Lower leg skin (tissue), 3 donors: ENCODE measurements at regions not wholly inside any gene's neighbourhood (a gene's known extent, or its start where the extent isn't known, plus 50 kb on each side); places are given as distances from the start of the nearest gene placed in this dataset.

Experiments
- POLR2A ChIP-seq, 2 donors: fragments of 450-650 bp; IDR thresholded peaks; one replicate each; pipeline ENCODE4 v1.6.1; 2016 to 2017; ENCODE audit warnings: antibody characterized with exemption in 2 of 2, mild to moderate bottlenecking in 1 of 2, moderate library complexity in 1 of 2
- TF ChIP-seq, protein P1 (sequence below), 3 donors: fragments of 450-650 bp; IDR thresholded peaks; one replicate each; pipeline ENCODE4 v1.5.1; 2016; ENCODE audit warnings: antibody characterized with exemption in 3 of 3, mild to moderate bottlenecking in 3 of 3, moderate library complexity in 2 of 3

- TF ChIP-seq, protein P1, sequence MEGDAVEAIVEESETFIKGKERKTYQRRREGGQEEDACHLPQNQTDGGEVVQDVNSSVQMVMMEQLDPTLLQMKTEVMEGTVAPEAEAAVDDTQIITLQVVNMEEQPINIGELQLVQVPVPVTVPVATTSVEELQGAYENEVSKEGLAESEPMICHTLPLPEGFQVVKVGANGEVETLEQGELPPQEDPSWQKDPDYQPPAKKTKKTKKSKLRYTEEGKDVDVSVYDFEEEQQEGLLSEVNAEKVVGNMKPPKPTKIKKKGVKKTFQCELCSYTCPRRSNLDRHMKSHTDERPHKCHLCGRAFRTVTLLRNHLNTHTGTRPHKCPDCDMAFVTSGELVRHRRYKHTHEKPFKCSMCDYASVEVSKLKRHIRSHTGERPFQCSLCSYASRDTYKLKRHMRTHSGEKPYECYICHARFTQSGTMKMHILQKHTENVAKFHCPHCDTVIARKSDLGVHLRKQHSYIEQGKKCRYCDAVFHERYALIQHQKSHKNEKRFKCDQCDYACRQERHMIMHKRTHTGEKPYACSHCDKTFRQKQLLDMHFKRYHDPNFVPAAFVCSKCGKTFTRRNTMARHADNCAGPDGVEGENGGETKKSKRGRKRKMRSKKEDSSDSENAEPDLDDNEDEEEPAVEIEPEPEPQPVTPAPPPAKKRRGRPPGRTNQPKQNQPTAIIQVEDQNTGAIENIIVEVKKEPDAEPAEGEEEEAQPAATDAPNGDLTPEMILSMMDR (IDR thresholded peaks at IDR 0.05), result no peak
- TF ChIP-seq POLR2A (IDR thresholded peaks at IDR 0.05), result no peak
Observed at GRCh38 chr19:27735314-27735713, 1477.6 kb downstream of the UQCRFS1 start.
